ENCODE measurements at regions not wholly inside any gene's neighbourhood (a gene's known extent, or its start where the extent isn't known, plus 50 kb on each side); places are given as distances from the start of the nearest gene placed in this dataset.

DNA sequence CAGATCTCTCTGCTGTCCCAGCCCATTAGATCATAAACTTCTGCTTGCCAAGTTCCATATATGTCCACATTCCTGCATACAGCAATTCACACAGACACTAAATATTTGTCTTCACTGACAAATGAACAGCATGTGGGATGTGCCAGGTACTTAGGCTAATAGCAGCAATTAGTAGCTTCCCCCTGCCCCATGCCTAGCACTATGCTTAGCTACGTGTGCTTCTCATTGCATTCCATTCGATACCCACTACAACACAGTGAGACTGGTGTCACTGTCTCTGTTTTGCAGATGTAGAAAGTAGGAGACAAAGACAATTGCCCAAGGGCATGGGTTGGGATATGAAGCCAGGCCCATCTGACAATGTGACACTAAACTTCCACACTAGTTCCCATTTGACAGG is 308.4 kb downstream of the BCL11B start:
- DNase-seq (ENCODE audit: low read depth in 1 of 2, low spot score in 1 of 2): no peak
- TF ChIP-seq GABPA (IDR thresholded peaks at IDR 0.05; ENCODE audit: low read depth) (no peak), POLR2AphosphoS5 (IDR thresholded peaks at IDR 0.05; ENCODE audit: low read depth) (no peak), SPI1 (IDR thresholded peaks at IDR 0.05; ENCODE audit: borderline replicate concordance, low read depth) (no peak)
- Histone ChIP-seq H3K4me3 (replicated peaks; ENCODE audit: insufficient read depth, low read length) (no peak overlapping the region), H3K27me3 (ENCODE audit: insufficient read depth, poor library complexity, severe bottlenecking) (no peaks in the 10 kb centered on the region), H3K27ac (replicated peaks) (no peak overlapping the region)

DNA sequence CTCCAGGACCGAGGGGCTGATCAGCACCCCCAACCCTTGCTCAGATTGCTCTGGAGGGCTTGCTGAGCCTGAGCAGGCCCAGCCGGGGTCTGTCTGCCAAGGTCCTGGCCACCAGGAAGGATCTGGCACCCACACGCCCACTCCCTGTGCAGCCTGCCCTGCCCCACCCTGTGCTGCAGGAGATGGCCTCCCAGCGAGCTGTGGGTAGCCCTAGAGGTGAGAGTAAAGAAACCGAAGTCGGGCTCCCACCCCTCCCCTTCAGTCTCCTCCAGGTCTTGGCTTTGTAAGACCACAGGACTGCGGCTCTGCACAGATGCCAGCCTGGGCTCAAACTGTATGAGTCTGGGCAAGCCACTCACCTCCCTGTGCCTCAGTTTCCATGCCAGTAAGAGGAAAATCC is 307.8 kb downstream of the BCL11B start:
- Histone ChIP-seq H3K4me3 (replicated peaks; ENCODE audit: insufficient read depth, low read length) (no peak overlapping the region), H3K27me3 (ENCODE audit: insufficient read depth, poor library complexity, severe bottlenecking) (no peaks in the 10 kb centered on the region), H3K27ac (replicated peaks) (no peak overlapping the region)
- DNase-seq (ENCODE audit: low read depth in 1 of 2, low spot score in 1 of 2): no peak
- TF ChIP-seq GABPA (IDR thresholded peaks at IDR 0.05; ENCODE audit: low read depth): no peak
- TF ChIP-seq, protein P1, sequence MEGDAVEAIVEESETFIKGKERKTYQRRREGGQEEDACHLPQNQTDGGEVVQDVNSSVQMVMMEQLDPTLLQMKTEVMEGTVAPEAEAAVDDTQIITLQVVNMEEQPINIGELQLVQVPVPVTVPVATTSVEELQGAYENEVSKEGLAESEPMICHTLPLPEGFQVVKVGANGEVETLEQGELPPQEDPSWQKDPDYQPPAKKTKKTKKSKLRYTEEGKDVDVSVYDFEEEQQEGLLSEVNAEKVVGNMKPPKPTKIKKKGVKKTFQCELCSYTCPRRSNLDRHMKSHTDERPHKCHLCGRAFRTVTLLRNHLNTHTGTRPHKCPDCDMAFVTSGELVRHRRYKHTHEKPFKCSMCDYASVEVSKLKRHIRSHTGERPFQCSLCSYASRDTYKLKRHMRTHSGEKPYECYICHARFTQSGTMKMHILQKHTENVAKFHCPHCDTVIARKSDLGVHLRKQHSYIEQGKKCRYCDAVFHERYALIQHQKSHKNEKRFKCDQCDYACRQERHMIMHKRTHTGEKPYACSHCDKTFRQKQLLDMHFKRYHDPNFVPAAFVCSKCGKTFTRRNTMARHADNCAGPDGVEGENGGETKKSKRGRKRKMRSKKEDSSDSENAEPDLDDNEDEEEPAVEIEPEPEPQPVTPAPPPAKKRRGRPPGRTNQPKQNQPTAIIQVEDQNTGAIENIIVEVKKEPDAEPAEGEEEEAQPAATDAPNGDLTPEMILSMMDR (IDR thresholded peaks at IDR 0.05; ENCODE audit: insufficient read depth, low read length): no peak
- TF ChIP-seq, protein P2, sequence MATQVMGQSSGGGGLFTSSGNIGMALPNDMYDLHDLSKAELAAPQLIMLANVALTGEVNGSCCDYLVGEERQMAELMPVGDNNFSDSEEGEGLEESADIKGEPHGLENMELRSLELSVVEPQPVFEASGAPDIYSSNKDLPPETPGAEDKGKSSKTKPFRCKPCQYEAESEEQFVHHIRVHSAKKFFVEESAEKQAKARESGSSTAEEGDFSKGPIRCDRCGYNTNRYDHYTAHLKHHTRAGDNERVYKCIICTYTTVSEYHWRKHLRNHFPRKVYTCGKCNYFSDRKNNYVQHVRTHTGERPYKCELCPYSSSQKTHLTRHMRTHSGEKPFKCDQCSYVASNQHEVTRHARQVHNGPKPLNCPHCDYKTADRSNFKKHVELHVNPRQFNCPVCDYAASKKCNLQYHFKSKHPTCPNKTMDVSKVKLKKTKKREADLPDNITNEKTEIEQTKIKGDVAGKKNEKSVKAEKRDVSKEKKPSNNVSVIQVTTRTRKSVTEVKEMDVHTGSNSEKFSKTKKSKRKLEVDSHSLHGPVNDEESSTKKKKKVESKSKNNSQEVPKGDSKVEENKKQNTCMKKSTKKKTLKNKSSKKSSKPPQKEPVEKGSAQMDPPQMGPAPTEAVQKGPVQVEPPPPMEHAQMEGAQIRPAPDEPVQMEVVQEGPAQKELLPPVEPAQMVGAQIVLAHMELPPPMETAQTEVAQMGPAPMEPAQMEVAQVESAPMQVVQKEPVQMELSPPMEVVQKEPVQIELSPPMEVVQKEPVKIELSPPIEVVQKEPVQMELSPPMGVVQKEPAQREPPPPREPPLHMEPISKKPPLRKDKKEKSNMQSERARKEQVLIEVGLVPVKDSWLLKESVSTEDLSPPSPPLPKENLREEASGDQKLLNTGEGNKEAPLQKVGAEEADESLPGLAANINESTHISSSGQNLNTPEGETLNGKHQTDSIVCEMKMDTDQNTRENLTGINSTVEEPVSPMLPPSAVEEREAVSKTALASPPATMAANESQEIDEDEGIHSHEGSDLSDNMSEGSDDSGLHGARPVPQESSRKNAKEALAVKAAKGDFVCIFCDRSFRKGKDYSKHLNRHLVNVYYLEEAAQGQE (IDR thresholded peaks at IDR 0.05; ENCODE audit: insufficient replicate concordance, low read depth): no peak
- TF ChIP-seq POLR2AphosphoS5 (IDR thresholded peaks at IDR 0.05; ENCODE audit: low read depth): no peak
- no peak for TF ChIP-seq SPI1 (IDR thresholded peaks at IDR 0.05; ENCODE audit: borderline replicate concordance, low read depth)

DNA sequence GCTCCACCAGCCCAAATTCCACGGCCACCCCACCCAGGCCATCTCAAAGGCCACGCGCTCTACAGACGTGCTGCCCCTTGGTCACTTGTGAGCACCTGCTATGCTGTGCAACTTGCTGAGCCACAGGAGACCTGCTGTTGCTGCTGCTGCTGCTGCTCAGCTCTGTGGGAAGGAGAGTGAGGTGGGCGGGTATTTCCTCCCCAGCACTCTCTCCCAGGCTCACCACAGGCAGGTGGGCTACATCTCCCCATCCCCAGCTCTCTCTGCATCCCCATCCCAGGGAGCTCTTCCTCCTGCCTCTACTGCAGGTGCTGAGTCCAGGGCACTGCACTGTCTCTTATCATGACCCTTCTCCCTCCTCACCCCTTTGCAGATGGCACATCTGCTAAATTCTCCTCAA is 306.9 kb downstream of the BCL11B start:
- TF ChIP-seq POLR2AphosphoS5 (IDR thresholded peaks at IDR 0.05; ENCODE audit: low read depth) (no peak), GABPA (IDR thresholded peaks at IDR 0.05; ENCODE audit: low read depth) (no peak), SPI1 (IDR thresholded peaks at IDR 0.05; ENCODE audit: borderline replicate concordance, low read depth) (no peak)
- TF ChIP-seq, protein P2 (IDR thresholded peaks at IDR 0.05; ENCODE audit: insufficient replicate concordance, low read depth): no peak
- TF ChIP-seq, protein P1 (IDR thresholded peaks at IDR 0.05; ENCODE audit: insufficient read depth, low read length): no peak
- Histone ChIP-seq H3K27me3 (ENCODE audit: insufficient read depth, poor library complexity, severe bottlenecking) (no peaks in the 10 kb centered on the region), H3K4me3 (replicated peaks; ENCODE audit: insufficient read depth, low read length) (no peak overlapping the region), H3K27ac (replicated peaks) (no peak overlapping the region)
- no peak for DNase-seq (ENCODE audit: low read depth in 1 of 2, low spot score in 1 of 2)

DNA sequence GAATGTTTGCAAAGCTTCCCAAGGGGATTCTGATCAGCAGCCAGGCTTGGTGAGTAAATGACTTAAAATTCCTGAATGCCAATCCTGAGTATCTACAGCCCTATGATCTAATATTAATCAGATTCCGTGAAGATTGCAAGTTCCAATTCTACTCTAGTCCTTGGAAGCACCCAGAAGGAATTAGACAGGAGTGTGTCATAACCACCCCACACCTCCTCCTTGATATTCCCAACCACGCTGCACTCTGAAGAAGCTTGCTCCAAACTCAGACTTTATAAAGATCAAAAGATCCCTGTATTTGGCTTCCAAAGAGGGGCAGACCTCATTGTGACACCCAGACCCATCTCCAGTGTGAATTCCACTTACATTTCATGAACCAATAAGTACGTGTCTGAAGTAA is 306.0 kb downstream of the BCL11B start:
- Histone ChIP-seq H3K27ac (replicated peaks) (no peak overlapping the region), H3K27me3 (ENCODE audit: insufficient read depth, poor library complexity, severe bottlenecking) (no peaks in the 10 kb centered on the region), H3K4me3 (replicated peaks; ENCODE audit: insufficient read depth, low read length) (no peak overlapping the region)
- no peak for TF ChIP-seq SPI1 (IDR thresholded peaks at IDR 0.05; ENCODE audit: borderline replicate concordance, low read depth)
- no peak for TF ChIP-seq GABPA (IDR thresholded peaks at IDR 0.05; ENCODE audit: low read depth)
- TF ChIP-seq, protein P1 (IDR thresholded peaks at IDR 0.05; ENCODE audit: insufficient read depth, low read length): no peak
- TF ChIP-seq, protein P2 (IDR thresholded peaks at IDR 0.05; ENCODE audit: insufficient replicate concordance, low read depth): no peak
- TF ChIP-seq POLR2AphosphoS5 (IDR thresholded peaks at IDR 0.05; ENCODE audit: low read depth): no peak
- DNase-seq (ENCODE audit: low read depth in 1 of 2, low spot score in 1 of 2): no peak
